Activated T-helper 1 cell treated with anti-CD3 and anti-CD28 coated beads, Interleukin-12 subunit alpha, Interleukin-12 subunit beta, Interleukin-2, Interleukin-4 antibody, amounts not matched to agents 30 ng/mL and 10 ng/mL and 1 ng/mL, durations not matched to agents 14 hours and 24 hours and 36 hours (primary cell): ENCODE measurements at regions not wholly inside any gene's neighbourhood (a gene's known extent, or its start where the extent isn't known, plus 50 kb on each side); places are given as distances from the start of the nearest gene placed in this dataset.

Source experiments
- DNase-seq: peaks from one replicate; pipeline ENCODE4 v3.0.0; 2021; ENCODE audit warnings: low spot score
- H3K27ac Mint-ChIP-seq: one replicate; pipeline ENCODE4 v1.8.0; 2021; ENCODE audit warnings: mild to moderate bottlenecking, mixed read lengths
- H3K27me3 Mint-ChIP-seq: one replicate; pipeline ENCODE4 v1.8.0; 2022; ENCODE audit warnings: mild to moderate bottlenecking, moderate library complexity, mixed read lengths; ENCODE audit not compliant: insufficient read depth
- H3K36me3 Mint-ChIP-seq: one replicate; pipeline ENCODE4 v1.8.0; 2021; ENCODE audit warnings: low read depth, mixed read lengths
- H3K4me1 Mint-ChIP-seq: one replicate; pipeline ENCODE4 v1.8.0; 2021; ENCODE audit warnings: low read depth, mixed read lengths
- H3K4me3 Mint-ChIP-seq: one replicate; pipeline ENCODE4 v1.8.0; 2021; ENCODE audit warnings: mild to moderate bottlenecking, moderate library complexity, mixed read lengths
- H3K9me3 Mint-ChIP-seq: one replicate; pipeline ENCODE4 v1.8.0; 2021; ENCODE audit warnings: mixed read lengths
- intact Hi-C: fragments of 100-400 bp; cut with micrococcal nuclease; formaldehyde crosslinking; loops from one replicate; pipeline ENCODE4 v1.15.1; 2024

GRCh38 chr3:18295171-18295920 is 129.8 kb downstream of the SATB1 start:
- intact Hi-C loops, result loop anchor here (10.0 kb wide), 1 partner anchor 401 kb away; no protein-coding TSS in a partner anchor
- Mint-ChIP-seq H3K27me3 (peaks cover 19% of the 10 kb centered on the region), H3K4me3 (no peak overlapping the region), H3K36me3 (no peaks in the 10 kb centered on the region), H3K9me3 (peaks cover 25% of the 10 kb centered on the region), H3K4me1 (no peaks in the 10 kb centered on the region), H3K27ac (no peak overlapping the region)
- no peak for DNase-seq

- intact Hi-C loops, result loop anchor here (10.0 kb wide), 1 partner anchor 395 kb away; no protein-coding TSS in a partner anchor
- peaks cover 13% of the 10 kb centered on the region for H3K27me3 Mint-ChIP-seq
- H3K4me3 Mint-ChIP-seq, result no peak overlapping the region
- H3K4me1 Mint-ChIP-seq, result no peaks in the 10 kb centered on the region
- H3K9me3 Mint-ChIP-seq, result no peaks in the 10 kb centered on the region
- no peak for DNase-seq
- H3K27ac Mint-ChIP-seq, result no peak overlapping the region
- no peaks in the 10 kb centered on the region for H3K36me3 Mint-ChIP-seq
These were observed 135.0 kb downstream of the SATB1 start for GRCh38 chr3:18290157-18290556.

DNA sequence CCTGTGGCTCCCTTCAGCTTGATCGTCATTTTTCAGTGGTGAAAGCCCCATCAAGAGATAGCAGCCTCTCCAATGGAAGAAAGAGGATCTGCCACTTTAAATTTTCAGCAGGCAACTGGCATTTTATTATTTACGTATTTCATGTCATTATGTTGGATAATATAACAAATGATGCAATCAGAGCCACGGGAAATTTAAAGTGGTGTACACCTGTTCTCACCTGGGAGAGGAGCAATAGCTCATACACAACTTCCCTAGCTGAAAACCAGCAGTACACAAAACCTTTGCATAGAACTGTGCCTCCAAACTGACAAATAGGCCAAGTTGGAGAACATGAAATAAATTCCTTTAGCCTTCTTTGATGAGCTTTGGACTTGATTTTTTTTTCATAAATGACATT is 136.9 kb downstream of the SATB1 start:
- Mint-ChIP-seq H3K4me3 (no peak overlapping the region), H3K9me3 (no peaks in the 10 kb centered on the region), H3K27ac (no peak overlapping the region), H3K4me1 (no peaks in the 10 kb centered on the region), H3K36me3 (no peaks in the 10 kb centered on the region), H3K27me3 (peaks cover 19% of the 10 kb centered on the region)
- no peak for DNase-seq
- intact Hi-C loops, result no loop called here

DNA sequence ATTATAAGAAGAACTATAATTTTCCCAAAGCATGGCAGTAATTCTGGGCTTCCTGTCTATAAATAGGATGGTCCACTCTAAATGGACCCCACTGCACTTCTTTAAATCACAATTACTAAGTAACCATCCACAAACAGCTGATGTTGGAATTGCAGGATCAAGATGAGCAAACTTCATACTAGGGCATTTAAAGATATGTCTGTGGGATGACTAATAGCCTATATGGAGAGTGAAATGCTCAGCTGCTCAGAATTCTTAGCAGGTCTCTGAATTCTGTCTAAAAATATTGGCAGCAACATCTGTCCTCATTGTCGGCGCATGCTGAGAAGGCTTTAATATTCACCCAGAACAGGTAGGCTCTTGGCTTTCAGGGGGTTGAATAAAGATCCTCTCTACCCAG is 140.4 kb downstream of the SATB1 start:
- Mint-ChIP-seq H3K27ac (no peak overlapping the region), H3K27me3 (peaks cover 15% of the 10 kb centered on the region), H3K4me3 (no peak overlapping the region), H3K9me3 (no peaks in the 10 kb centered on the region), H3K36me3 (no peaks in the 10 kb centered on the region), H3K4me1 (no peaks in the 10 kb centered on the region)
- no peak for DNase-seq
- intact Hi-C loops, result no loop called here

- Mint-ChIP-seq H3K27me3 (peaks cover 15% of the 10 kb centered on the region), H3K9me3 (no peaks in the 10 kb centered on the region), H3K27ac (no peak overlapping the region), H3K36me3 (no peaks in the 10 kb centered on the region), H3K4me1 (no peaks in the 10 kb centered on the region), H3K4me3 (no peak overlapping the region)
- DNase-seq, result no peak
- intact Hi-C loops, result no loop called here
These were observed 141.5 kb downstream of the SATB1 start for GRCh38 chr3:18283680-18284079.

DNA sequence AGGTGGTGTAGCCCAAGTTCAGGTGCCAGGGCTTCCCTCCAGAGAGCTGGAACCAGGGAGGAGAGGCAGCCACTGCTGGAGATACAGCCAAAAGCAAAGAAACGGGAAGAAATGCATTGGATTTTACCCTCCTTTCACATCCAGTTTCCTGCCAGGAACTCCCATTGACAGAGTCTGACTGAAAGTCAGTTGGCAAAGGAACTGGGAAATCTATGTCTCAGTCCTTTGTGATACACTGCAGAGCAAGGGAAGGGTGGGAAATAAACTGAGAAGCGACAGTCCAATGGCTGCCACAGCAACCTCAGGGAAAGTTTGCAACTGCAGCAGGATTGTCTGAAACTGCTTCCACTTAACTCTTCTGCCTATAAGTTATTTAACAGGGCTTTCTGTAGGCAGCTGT is 142.6 kb downstream of the SATB1 start:
- H3K4me1 Mint-ChIP-seq, result no peaks in the 10 kb centered on the region
- no peak for DNase-seq
- no peak overlapping the region for H3K4me3 Mint-ChIP-seq
- no peaks in the 10 kb centered on the region for H3K36me3 Mint-ChIP-seq
- intact Hi-C loops, result no loop called here
- H3K27me3 Mint-ChIP-seq, result peaks cover 15% of the 10 kb centered on the region
- H3K27ac Mint-ChIP-seq, result no peak overlapping the region
- no peaks in the 10 kb centered on the region for H3K9me3 Mint-ChIP-seq

DNA sequence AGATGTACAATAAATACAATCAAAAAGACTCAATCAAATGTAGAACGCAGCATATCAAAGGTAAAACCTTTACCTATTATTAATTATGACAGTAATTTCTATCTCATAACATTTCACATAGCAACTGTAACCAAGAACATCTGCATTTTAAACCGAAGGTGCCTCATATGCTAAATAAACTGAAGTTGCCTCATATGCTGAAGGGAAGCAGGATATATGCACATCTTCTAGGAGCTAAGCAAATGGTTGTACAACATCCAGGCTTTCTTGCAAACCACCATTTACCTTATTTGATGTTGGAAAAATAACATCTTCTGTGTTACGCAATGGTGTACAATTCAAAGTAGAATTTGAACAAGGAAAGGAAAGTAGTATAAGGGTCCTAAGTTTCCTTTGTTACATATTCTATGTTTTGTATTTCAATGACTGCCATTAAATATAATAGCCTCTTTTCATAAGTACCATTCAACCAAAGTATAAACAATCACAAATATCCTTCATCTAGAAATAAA is 145.9 kb downstream of the SATB1 start:
- H3K27ac Mint-ChIP-seq, result no peak overlapping the region
- peaks cover 10% of the 10 kb centered on the region for H3K27me3 Mint-ChIP-seq
- no peak overlapping the region for H3K4me3 Mint-ChIP-seq
- H3K36me3 Mint-ChIP-seq, result no peaks in the 10 kb centered on the region
- intact Hi-C loops, result no loop called here
- no peak for DNase-seq
- H3K4me1 Mint-ChIP-seq, result no peaks in the 10 kb centered on the region
- H3K9me3 Mint-ChIP-seq, result no peaks in the 10 kb centered on the region

GRCh38 chr3:18264853-18265252 is 160.3 kb downstream of the SATB1 start:
- Mint-ChIP-seq H3K36me3 (no peaks in the 10 kb centered on the region), H3K4me3 (no peak overlapping the region), H3K27ac (no peak overlapping the region), H3K27me3 (peaks cover 5% of the 10 kb centered on the region), H3K4me1 (no peaks in the 10 kb centered on the region), H3K9me3 (no peaks in the 10 kb centered on the region)
- no peak for DNase-seq
- intact Hi-C loops, result no loop called here

GRCh38 chr3:18264361-18264760 is 160.8 kb downstream of the SATB1 start:
- intact Hi-C loops, result no loop called here
- Mint-ChIP-seq H3K36me3 (no peaks in the 10 kb centered on the region), H3K27ac (no peak overlapping the region), H3K4me3 (no peak overlapping the region), H3K9me3 (no peaks in the 10 kb centered on the region), H3K27me3 (peaks cover 5% of the 10 kb centered on the region), H3K4me1 (no peaks in the 10 kb centered on the region)
- no peak for DNase-seq

GRCh38 chr3:18258492-18258891 is 166.6 kb downstream of the SATB1 start:
- Mint-ChIP-seq H3K4me1 (no peaks in the 10 kb centered on the region), H3K27ac (no peak overlapping the region), H3K9me3 (no peaks in the 10 kb centered on the region), H3K4me3 (no peak overlapping the region), H3K36me3 (no peaks in the 10 kb centered on the region), H3K27me3 (peaks cover 6% of the 10 kb centered on the region)
- intact Hi-C loops, result no loop called here
- DNase-seq, result no peak

DNA sequence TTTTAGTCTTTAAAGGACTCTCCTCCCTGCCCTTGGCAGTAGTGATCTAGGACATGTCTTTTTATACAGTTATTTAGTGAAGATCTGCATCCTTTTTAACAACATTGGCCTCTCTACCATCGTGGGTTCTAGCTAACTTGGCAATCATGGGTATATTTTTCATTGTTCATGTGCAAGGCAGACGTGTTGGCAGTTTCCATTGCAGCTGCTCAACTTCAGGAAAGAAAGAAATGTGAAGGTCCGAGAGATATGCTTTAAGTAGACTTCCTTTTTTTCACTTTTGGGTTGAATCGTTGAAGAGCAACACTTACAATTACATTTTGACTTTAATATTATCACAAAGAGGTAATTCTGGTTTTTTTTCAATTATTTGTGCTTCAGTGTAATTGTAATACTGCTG is 172.6 kb downstream of the SATB1 start:
- H3K4me3 Mint-ChIP-seq, result no peak overlapping the region
- H3K9me3 Mint-ChIP-seq, result no peaks in the 10 kb centered on the region
- DNase-seq, result no peak
- intact Hi-C loops, result no loop called here
- H3K27me3 Mint-ChIP-seq, result peaks cover 4% of the 10 kb centered on the region
- H3K4me1 Mint-ChIP-seq, result no peaks in the 10 kb centered on the region
- H3K36me3 Mint-ChIP-seq, result no peaks in the 10 kb centered on the region
- H3K27ac Mint-ChIP-seq, result no peak overlapping the region

DNA sequence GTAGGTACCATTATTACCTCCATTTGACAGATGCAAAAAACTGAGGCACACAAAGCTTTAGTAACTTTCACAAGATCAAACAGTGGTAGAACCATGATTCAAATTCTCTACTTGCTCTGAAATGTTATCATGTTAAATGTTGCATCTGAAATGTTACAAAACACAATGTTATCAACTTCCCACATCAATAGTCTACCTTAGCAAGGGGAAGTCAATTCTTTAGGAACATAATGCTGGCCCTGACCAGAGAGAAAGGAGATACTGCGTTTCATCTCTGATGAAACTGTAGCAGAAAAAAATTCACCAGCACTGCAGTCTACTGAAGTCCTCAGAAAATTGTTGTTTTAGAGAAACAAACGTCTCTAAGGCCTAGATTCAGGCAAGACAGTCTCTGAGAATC is 174.1 kb downstream of the SATB1 start:
- Mint-ChIP-seq H3K9me3 (no peaks in the 10 kb centered on the region), H3K36me3 (no peaks in the 10 kb centered on the region), H3K27ac (no peak overlapping the region), H3K27me3 (peaks cover 3% of the 10 kb centered on the region), H3K4me1 (no peaks in the 10 kb centered on the region), H3K4me3 (no peak overlapping the region)
- no peak for DNase-seq
- intact Hi-C loops, result no loop called here

DNA sequence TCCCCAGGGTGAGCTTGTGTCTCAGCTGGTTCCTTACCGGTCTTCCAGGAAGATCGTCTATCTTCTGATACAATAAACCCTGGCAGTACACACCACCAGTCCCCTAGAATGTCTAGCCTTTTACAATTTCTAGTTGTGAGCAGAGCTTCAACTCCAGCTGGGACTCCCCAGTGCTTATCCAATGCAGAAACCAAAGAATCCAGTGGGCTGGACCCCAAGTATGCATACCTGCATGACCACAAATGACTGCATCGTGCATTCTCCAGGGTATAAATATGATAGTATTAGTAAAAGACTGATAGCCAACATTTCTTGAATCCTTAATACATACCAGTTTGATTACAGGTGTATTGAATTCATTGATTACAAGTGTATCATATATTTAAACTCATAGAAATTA is 176.0 kb downstream of the SATB1 start:
- H3K27ac Mint-ChIP-seq, result no peak overlapping the region
- no peaks in the 10 kb centered on the region for H3K4me1 Mint-ChIP-seq
- H3K4me3 Mint-ChIP-seq, result no peak overlapping the region
- H3K9me3 Mint-ChIP-seq, result no peaks in the 10 kb centered on the region
- no peaks in the 10 kb centered on the region for H3K27me3 Mint-ChIP-seq
- no peak for DNase-seq
- intact Hi-C loops, result no loop called here
- H3K36me3 Mint-ChIP-seq, result no peaks in the 10 kb centered on the region
